Liver (tissue), 8 donors: ENCODE measurements at regions not wholly inside any gene's neighbourhood (a gene's known extent, or its start where the extent isn't known, plus 50 kb on each side); places are given as distances from the start of the nearest gene placed in this dataset.

Source experiments
- DNase-seq: peaks from one replicate; pipeline ENCODE4 v3.0.0-alpha.2; 2017; ENCODE audit warnings: low spot score
- H3K27ac ChIP-seq, 2 donors: one replicate each; pipeline ENCODE4 v1.7.0; 2013; ENCODE audit warnings: inconsistent platforms in 2 of 2, low read length in 2 of 2, control low read depth in 1 of 2, low read depth in 1 of 2, mild to moderate bottlenecking in 1 of 2
- H3K27me3 ChIP-seq, 4 donors: one replicate each; pipeline versions ENCODE4 v1.6.1 to v1.7.0; 2013; ENCODE audit warnings: low read length in 3 of 4, inconsistent platforms in 1 of 4, mild to moderate bottlenecking in 1 of 4, moderate library complexity in 1 of 4; ENCODE audit not compliant: control insufficient read depth in 4 of 4, insufficient read depth in 4 of 4
- H3K36me3 ChIP-seq, 4 donors: one replicate each; pipeline versions ENCODE4 v1.6.1 to v1.7.0; 2013; ENCODE audit warnings: low read length in 3 of 4, mild to moderate bottlenecking in 3 of 4, low read depth in 1 of 4, moderate library complexity in 1 of 4; ENCODE audit not compliant: control insufficient read depth in 4 of 4, insufficient read depth in 3 of 4
- H3K4me1 ChIP-seq, 4 donors: one replicate each; pipeline versions ENCODE4 v1.6.1 to v1.7.0; 2013; ENCODE audit warnings: low read length in 3 of 4, mild to moderate bottlenecking in 3 of 4, moderate library complexity in 1 of 4; ENCODE audit not compliant: control insufficient read depth in 4 of 4, insufficient read depth in 4 of 4
- H3K4me3 ChIP-seq, 3 donors: one replicate each; pipeline versions ENCODE4 v1.6.1 to v1.7.0; 2013; ENCODE audit warnings: low read length in 3 of 3, control low read depth in 1 of 3, low read depth in 1 of 3, mild to moderate bottlenecking in 1 of 3
- H3K9ac ChIP-seq, 2 donors: one replicate each; pipeline ENCODE4 v1.7.0; 2013; ENCODE audit warnings: low read length in 2 of 2, mild to moderate bottlenecking in 2 of 2, moderate library complexity in 2 of 2, control low read depth in 1 of 2, low read depth in 1 of 2
- H3K9me3 ChIP-seq, 4 donors: one replicate each; pipeline versions ENCODE4 v1.6.1 to v1.7.0; 2013; ENCODE audit warnings: low read length in 3 of 4; ENCODE audit not compliant: control insufficient read depth in 4 of 4
- CTCF ChIP-seq: fragments of 150-350 bp; IDR thresholded peaks from 2 replicates; pipeline ENCODE4 v1.5.1; 2017; ENCODE audit warnings: improper control_type of control experiment, low read depth, low read length; ENCODE audit not compliant: missing input control
- EGR1 ChIP-seq, 2 donors: IDR thresholded peaks; 2 replicates each; pipeline ENCODE4 v1.6.1; 2016 to 2018; ENCODE audit warnings: antibody characterized with exemption in 2 of 2, low read depth in 2 of 2
- FOXA1 ChIP-seq: IDR thresholded peaks from 2 replicates; pipeline ENCODE4 v1.6.1; 2016; ENCODE audit warnings: antibody characterized with exemption
- FOXA2 ChIP-seq: IDR thresholded peaks from 2 replicates; pipeline ENCODE4 v1.6.1; 2016; ENCODE audit warnings: antibody characterized with exemption
- GABPA ChIP-seq, 2 donors: IDR thresholded peaks in 1 of 2; conservative IDR thresholded peaks in 1 of 2; 2 replicates each; pipeline ENCODE4 v1.6.1; 2016; ENCODE audit warnings: antibody characterized with exemption in 2 of 2, mild to moderate bottlenecking in 1 of 2, moderate library complexity in 1 of 2
- HNF4A ChIP-seq, 2 donors: conservative IDR thresholded peaks; 2 replicates each; pipeline ENCODE4 v1.6.1; 2016; ENCODE audit warnings: antibody characterized with exemption in 2 of 2, mild to moderate bottlenecking in 2 of 2
- HNF4G ChIP-seq: IDR thresholded peaks from 2 replicates; pipeline ENCODE4 v1.6.1; 2016; ENCODE audit warnings: antibody characterized with exemption
- JUND ChIP-seq, 2 donors: IDR thresholded peaks; 2 replicates each; pipeline ENCODE4 v1.6.1; 2016; ENCODE audit warnings: antibody characterized with exemption in 2 of 2
- MAX ChIP-seq: IDR thresholded peaks from 2 replicates; pipeline ENCODE4 v1.6.1; 2016; ENCODE audit warnings: antibody characterized with exemption
- NR2F2 ChIP-seq: IDR thresholded peaks from 2 replicates; pipeline ENCODE4 v1.6.1; 2016; ENCODE audit warnings: antibody characterized with exemption
- RAD21 ChIP-seq, 2 donors: IDR thresholded peaks; 2 replicates each; pipeline ENCODE4 v1.6.1; 2016; ENCODE audit warnings: antibody characterized with exemption in 2 of 2, mild to moderate bottlenecking in 2 of 2
- RXRA ChIP-seq, 2 donors: IDR thresholded peaks; 2 replicates each; pipeline ENCODE4 v1.6.1; 2017 to 2018; ENCODE audit warnings: antibody characterized with exemption in 2 of 2, mild to moderate bottlenecking in 1 of 2
- SP1 ChIP-seq: IDR thresholded peaks from 2 replicates; pipeline ENCODE4 v1.6.1; 2018; ENCODE audit warnings: antibody characterized with exemption, mild to moderate bottlenecking
- TAF1 ChIP-seq: conservative IDR thresholded peaks from 2 replicates; pipeline ENCODE4 v1.6.1; 2016; ENCODE audit warnings: antibody characterized with exemption, mild to moderate bottlenecking
- YY1 ChIP-seq: IDR thresholded peaks from 2 replicates; pipeline ENCODE4 v1.6.1; 2016; ENCODE audit warnings: antibody characterized with exemption, mild to moderate bottlenecking
- WGBS: extraction: QIAGEN DNeasy Blood & Tissue Kit; methylation state at CpG from one replicate; pipeline ENCODE4 v1.1.7; 2013; 5-methylcytosine and 5-hydroxymethylcytosine counted together
- TF ChIP-seq, protein P1 (sequence below): IDR thresholded peaks from 2 replicates; pipeline ENCODE4 v1.6.1; 2016; ENCODE audit warnings: antibody characterized with exemption, mild to moderate bottlenecking
- TF ChIP-seq, protein P2 (sequence below): IDR thresholded peaks from 2 replicates; pipeline ENCODE4 v1.6.1; 2016; ENCODE audit warnings: antibody characterized with exemption
- TF ChIP-seq, protein P3 (sequence below): IDR thresholded peaks from 2 replicates; pipeline ENCODE4 v1.6.1; 2016; ENCODE audit warnings: antibody characterized with exemption
- donor health status: healthy.
- donor health status: healthy.
- donor health status: healthy.
- donor health status: healthy.
- donor health status: healthy.

- Histone ChIP-seq H3K27me3 (no peaks in the 10 kb centered on the region), H3K4me1 (no peaks in the 10 kb centered on the region), H3K27ac (no peak overlapping the region), H3K9me3 (no peaks in the 10 kb centered on the region), H3K4me3 (no peak overlapping the region), H3K9ac (no peak overlapping the region), H3K36me3 (no peaks in the 10 kb centered on the region)
- TF ChIP-seq FOXA2 (no peak), HNF4A (conservative IDR thresholded peaks at IDR 0.05) (no peak), HNF4G (no peak), EGR1 (IDR thresholded peaks at IDR 0.05; ENCODE audit: low read depth in 2 of 2) (no peak), JUND (IDR thresholded peaks at IDR 0.05) (no peak), RXRA (IDR thresholded peaks at IDR 0.05) (no peak), RAD21 (IDR thresholded peaks at IDR 0.05) (no peak), GABPA (IDR thresholded peaks at IDR 0.05 in 1 of 2, conservative IDR thresholded peaks at IDR 0.05 in 1 of 2) (no peak), NR2F2 (no peak), CTCF (no peak), FOXA1 (no peak), TAF1 (no peak), YY1 (no peak), SP1 (no peak)
- TF ChIP-seq, protein P1, sequence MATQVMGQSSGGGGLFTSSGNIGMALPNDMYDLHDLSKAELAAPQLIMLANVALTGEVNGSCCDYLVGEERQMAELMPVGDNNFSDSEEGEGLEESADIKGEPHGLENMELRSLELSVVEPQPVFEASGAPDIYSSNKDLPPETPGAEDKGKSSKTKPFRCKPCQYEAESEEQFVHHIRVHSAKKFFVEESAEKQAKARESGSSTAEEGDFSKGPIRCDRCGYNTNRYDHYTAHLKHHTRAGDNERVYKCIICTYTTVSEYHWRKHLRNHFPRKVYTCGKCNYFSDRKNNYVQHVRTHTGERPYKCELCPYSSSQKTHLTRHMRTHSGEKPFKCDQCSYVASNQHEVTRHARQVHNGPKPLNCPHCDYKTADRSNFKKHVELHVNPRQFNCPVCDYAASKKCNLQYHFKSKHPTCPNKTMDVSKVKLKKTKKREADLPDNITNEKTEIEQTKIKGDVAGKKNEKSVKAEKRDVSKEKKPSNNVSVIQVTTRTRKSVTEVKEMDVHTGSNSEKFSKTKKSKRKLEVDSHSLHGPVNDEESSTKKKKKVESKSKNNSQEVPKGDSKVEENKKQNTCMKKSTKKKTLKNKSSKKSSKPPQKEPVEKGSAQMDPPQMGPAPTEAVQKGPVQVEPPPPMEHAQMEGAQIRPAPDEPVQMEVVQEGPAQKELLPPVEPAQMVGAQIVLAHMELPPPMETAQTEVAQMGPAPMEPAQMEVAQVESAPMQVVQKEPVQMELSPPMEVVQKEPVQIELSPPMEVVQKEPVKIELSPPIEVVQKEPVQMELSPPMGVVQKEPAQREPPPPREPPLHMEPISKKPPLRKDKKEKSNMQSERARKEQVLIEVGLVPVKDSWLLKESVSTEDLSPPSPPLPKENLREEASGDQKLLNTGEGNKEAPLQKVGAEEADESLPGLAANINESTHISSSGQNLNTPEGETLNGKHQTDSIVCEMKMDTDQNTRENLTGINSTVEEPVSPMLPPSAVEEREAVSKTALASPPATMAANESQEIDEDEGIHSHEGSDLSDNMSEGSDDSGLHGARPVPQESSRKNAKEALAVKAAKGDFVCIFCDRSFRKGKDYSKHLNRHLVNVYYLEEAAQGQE: no peak
- DNase-seq: no peak
- WGBS: 77% methylated on average over 4 of the region's 4 CpGs
Observed at GRCh38 chrX:144801786-144802185, 445.5 kb upstream of the SPANXN1 start.

GRCh38 chrX:144809025-144809424 lies 438.3 kb upstream of the SPANXN1 start:
- DNase-seq: no peak
- H3K27me3 ChIP-seq: no peaks in the 10 kb centered on the region
- no peak overlapping the region for H3K9ac ChIP-seq
- H3K4me1 ChIP-seq: no peaks in the 10 kb centered on the region
- H3K36me3 ChIP-seq: no peaks in the 10 kb centered on the region
- no peak overlapping the region for H3K27ac ChIP-seq
- TF ChIP-seq SP1: no peak
- TF ChIP-seq, protein P2, sequence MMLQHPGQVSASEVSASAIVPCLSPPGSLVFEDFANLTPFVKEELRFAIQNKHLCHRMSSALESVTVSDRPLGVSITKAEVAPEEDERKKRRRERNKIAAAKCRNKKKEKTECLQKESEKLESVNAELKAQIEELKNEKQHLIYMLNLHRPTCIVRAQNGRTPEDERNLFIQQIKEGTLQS: no peak
- TF ChIP-seq MAX: no peak
- TF ChIP-seq CTCF: no peak
- TF ChIP-seq GABPA (IDR thresholded peaks at IDR 0.05 in 1 of 2, conservative IDR thresholded peaks at IDR 0.05 in 1 of 2): no peak
- no peak for TF ChIP-seq JUND (IDR thresholded peaks at IDR 0.05)
- no peak for TF ChIP-seq HNF4G
- TF ChIP-seq, protein P3, sequence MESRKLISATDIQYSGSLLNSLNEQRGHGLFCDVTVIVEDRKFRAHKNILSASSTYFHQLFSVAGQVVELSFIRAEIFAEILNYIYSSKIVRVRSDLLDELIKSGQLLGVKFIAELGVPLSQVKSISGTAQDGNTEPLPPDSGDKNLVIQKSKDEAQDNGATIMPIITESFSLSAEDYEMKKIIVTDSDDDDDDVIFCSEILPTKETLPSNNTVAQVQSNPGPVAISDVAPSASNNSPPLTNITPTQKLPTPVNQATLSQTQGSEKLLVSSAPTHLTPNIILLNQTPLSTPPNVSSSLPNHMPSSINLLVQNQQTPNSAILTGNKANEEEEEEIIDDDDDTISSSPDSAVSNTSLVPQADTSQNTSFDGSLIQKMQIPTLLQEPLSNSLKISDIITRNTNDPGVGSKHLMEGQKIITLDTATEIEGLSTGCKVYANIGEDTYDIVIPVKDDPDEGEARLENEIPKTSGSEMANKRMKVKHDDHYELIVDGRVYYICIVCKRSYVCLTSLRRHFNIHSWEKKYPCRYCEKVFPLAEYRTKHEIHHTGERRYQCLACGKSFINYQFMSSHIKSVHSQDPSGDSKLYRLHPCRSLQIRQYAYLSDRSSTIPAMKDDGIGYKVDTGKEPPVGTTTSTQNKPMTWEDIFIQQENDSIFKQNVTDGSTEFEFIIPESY: no peak
- no peak for TF ChIP-seq YY1
- no peak for TF ChIP-seq HNF4A (conservative IDR thresholded peaks at IDR 0.05)
- no peak for TF ChIP-seq FOXA1
- H3K9me3 ChIP-seq: no peaks in the 10 kb centered on the region
- no peak overlapping the region for H3K4me3 ChIP-seq
